OCI-LY7 (cell line): ENCODE measurements at regions not wholly inside any gene's neighbourhood (a gene's known extent, or its start where the extent isn't known, plus 50 kb on each side); places are given as distances from the start of the nearest gene placed in this dataset.

Source experiments
- BruUV-seq: library from RNA; stranded (reverse); fragments of 400-500 nt; replicated peaks from 2 replicates; lab custom pipeline; 2021; lab: Mats Ljungman, UMichigan
- CTCF ChIA-PET: fragments of 300-600 bp; sonication (Branson Sonifier 250); formaldehyde crosslinking; loops from one replicate; lab custom pipeline; 2022; ENCODE audit warnings: antibody characterized with exemption; ENCODE audit not compliant: unreplicated experiment; lab: Charles Lee
- POLR2A ChIA-PET: fragments of 300-600 bp; sonication (Branson Sonifier 250); formaldehyde crosslinking; loops from one replicate; lab custom pipeline; 2022; ENCODE audit warnings: antibody characterized with exemption; lab: Charles Lee
- DNase-seq: peaks from one replicate; pipeline ENCODE4 v3.0.0-alpha.2; 2015; ENCODE audit warnings: low spot score
- H2AFZ ChIP-seq: fragments of 200-600 bp; sonication (generic), shearing (Covaris generic); 2 replicates; pipeline ENCODE4 v1.6.1; 2014; ENCODE audit warnings: mild to moderate bottlenecking, antibody characterized with exemption, low read length, moderate library complexity
- H3K27ac ChIP-seq: fragments of 200-600 bp; sonication (generic); 2 replicates; pipeline ENCODE4 v1.5.1; 2014; ENCODE audit warnings: mixed run types, low read depth, mild to moderate bottlenecking, moderate library complexity, low read length, inconsistent platforms; ENCODE audit not compliant: poor library complexity, severe bottlenecking
- H3K36me3 ChIP-seq: fragments of 200-600 bp; sonication (generic); 2 replicates; pipeline ENCODE4 v1.6.1; 2014; ENCODE audit warnings: mild to moderate bottlenecking, antibody characterized with exemption, low read length, moderate library complexity, mixed read lengths; ENCODE audit not compliant: insufficient read depth
- H3K4me1 ChIP-seq: fragments of 200-600 bp; sonication (generic); 2 replicates; pipeline ENCODE4 v1.5.1; 2014; ENCODE audit warnings: mild to moderate bottlenecking, low read length; ENCODE audit not compliant: insufficient read depth, poor library complexity, severe bottlenecking
- H3K4me2 ChIP-seq: fragments of 200-600 bp; sonication (generic); 2 replicates; pipeline ENCODE4 v1.6.1; 2014; ENCODE audit warnings: mild to moderate bottlenecking, low read length
- H3K4me3 ChIP-seq: fragments of 200-600 bp; sonication (generic); 2 replicates; pipeline ENCODE4 v1.5.1; 2014; ENCODE audit warnings: mild to moderate bottlenecking, low read depth, low read length; ENCODE audit not compliant: poor library complexity, severe bottlenecking
- H3K79me2 ChIP-seq: fragments of 200-600 bp; sonication (generic); 2 replicates; pipeline ENCODE4 v1.6.1; 2016; ENCODE audit warnings: low read depth, mild to moderate bottlenecking, low read length, moderate library complexity, mixed read lengths; ENCODE audit not compliant: insufficient read depth
- H3K9me2 ChIP-seq: fragments of 200-600 bp; sonication (generic); 2 replicates; pipeline ENCODE4 v1.6.1; 2016; ENCODE audit warnings: mild to moderate bottlenecking, low read length, mixed read lengths; ENCODE audit not compliant: insufficient read depth
- H3K9me3 ChIP-seq: fragments of 200-600 bp; sonication (generic); 2 replicates; pipeline ENCODE4 v1.6.1; 2014; ENCODE audit warnings: mild to moderate bottlenecking, mixed run types, low read length, mixed read lengths
- H4K20me1 ChIP-seq: fragments of 200-600 bp; sonication (generic); 2 replicates; pipeline ENCODE4 v1.6.1; 2014; ENCODE audit warnings: mild to moderate bottlenecking, antibody characterized with exemption, low read length, moderate library complexity, mixed read lengths; ENCODE audit not compliant: insufficient read depth
- CTCF ChIP-seq: fragments of 200-600 bp; sonication (generic); conservative IDR thresholded peaks from 2 replicates; pipeline ENCODE4 v1.5.1; 2014; ENCODE audit warnings: mild to moderate bottlenecking, antibody characterized with exemption, low read length, moderate library complexity, mixed read lengths
- EZH2phosphoT487 ChIP-seq: fragments of 200-600 bp; sonication (generic); IDR thresholded peaks from 2 replicates; pipeline ENCODE4 v1.6.1; 2018; ENCODE audit warnings: low read depth, borderline replicate concordance, mild to moderate bottlenecking, mixed run types, antibody characterized with exemption, low read length, moderate library complexity, mixed read lengths
- intact Hi-C: fragments of 100-400 bp; cut with micrococcal nuclease; formaldehyde crosslinking; loops from one replicate; pipeline ENCODE4 v1.10.0; 2022; ENCODE audit not compliant: unreplicated experiment

- Histone ChIP-seq H3K79me2 (no peaks in the 10 kb centered on the region), H3K27ac (no peak overlapping the region), H3K4me3 (no peak overlapping the region), H3K4me2 (no peak overlapping the region), H4K20me1 (no peaks in the 10 kb centered on the region), H3K36me3 (no peaks in the 10 kb centered on the region), H2AFZ (no peak overlapping the region), H3K9me3 (no peaks in the 10 kb centered on the region), H3K9me2 (no peaks in the 10 kb centered on the region), H3K4me1 (no peaks in the 10 kb centered on the region)
- no TSS peak for BruUV-seq
- no peak for TF ChIP-seq CTCF
- no peak for TF ChIP-seq EZH2phosphoT487
- ChIA-PET POLR2A (no interaction called here), CTCF (no interaction called here)
- no peak for DNase-seq
- intact Hi-C loops: no loop called here
Measured at GRCh38 chr4:132918096-132918495, 231.0 kb upstream of the PCDH10 start.

- H3K4me2 ChIP-seq: no peak overlapping the region
- H2AFZ ChIP-seq: no peak overlapping the region
- POLR2A ChIA-PET: interaction anchor here (0.9 kb wide), 1 partner anchor 9 kb away, joined by 3 read pairs; no protein-coding TSS in a partner anchor
- no peaks in the 10 kb centered on the region for H3K79me2 ChIP-seq
- no TSS peak for BruUV-seq
- CTCF ChIA-PET: no interaction called here
- no peak for DNase-seq
- no peak overlapping the region for H3K4me3 ChIP-seq
- H3K9me3 ChIP-seq: no peaks in the 10 kb centered on the region
- no peaks in the 10 kb centered on the region for H3K9me2 ChIP-seq
- no peaks in the 10 kb centered on the region for H3K4me1 ChIP-seq
- TF ChIP-seq CTCF (no peak), EZH2phosphoT487 (no peak)
- intact Hi-C loops: no loop called here
- no peaks in the 10 kb centered on the region for H4K20me1 ChIP-seq
- no peaks in the 10 kb centered on the region for H3K36me3 ChIP-seq
- no peak overlapping the region for H3K27ac ChIP-seq
Measured at GRCh38 chr4:132923516-132923915, 225.6 kb upstream of the PCDH10 start.

GRCh38 chr4:132934911-132935310 is 214.2 kb upstream of the PCDH10 start:
- no peaks in the 10 kb centered on the region for H4K20me1 ChIP-seq
- CTCF ChIA-PET: no interaction called here
- no peaks in the 10 kb centered on the region for H3K4me1 ChIP-seq
- no peak overlapping the region for H3K27ac ChIP-seq
- no peak for DNase-seq
- no peaks in the 10 kb centered on the region for H3K9me3 ChIP-seq
- H3K36me3 ChIP-seq: no peaks in the 10 kb centered on the region
- TF ChIP-seq CTCF: no peak
- no peak for TF ChIP-seq EZH2phosphoT487
- H3K4me2 ChIP-seq: no peak overlapping the region
- intact Hi-C loops: no loop called here
- no peaks in the 10 kb centered on the region for H3K79me2 ChIP-seq
- POLR2A ChIA-PET: interaction anchor here (0.7 to 1.0 kb wide), 2 partner anchors 22 to 1919 kb away, joined by 3 read pairs; no protein-coding TSS in a partner anchor
- H2AFZ ChIP-seq: no peak overlapping the region
- H3K9me2 ChIP-seq: no peaks in the 10 kb centered on the region
- no TSS peak for BruUV-seq
- H3K4me3 ChIP-seq: no peak overlapping the region
